GM12878 (cell line): ENCODE measurements at regions not wholly inside any gene's neighbourhood (a gene's known extent, or its start where the extent isn't known, plus 50 kb on each side); places are given as distances from the start of the nearest gene placed in this dataset.
A peak's percentile ranks its signal among the peaks of the same experiment; 100 is the strongest.

Source experiments
- ATAC-seq: fragments of 200-7000 bp; cut with Tn5 transposase; 3 replicates; pipeline ENCODE4 v1.9.1; 2020; ENCODE audit warnings: mild to moderate bottlenecking, moderate library complexity
- BruUV-seq: library from RNA; stranded (reverse); fragments of 400-500 nt; replicated peaks from 2 replicates; lab custom pipeline; 2021; lab: Mats Ljungman, UMichigan
- CTCF ChIA-PET: fragments of 300-600 bp; sonication (Branson Sonifier 250); formaldehyde crosslinking; extraction: SDS; loops from one replicate; lab custom pipeline; 2021; ENCODE audit warnings: inconsistent platforms; lab: Yijun Ruan, JAX
- POLR2A ChIA-PET: fragments of 350-600 bp; formaldehyde crosslinking; extraction: SDS; loops from one replicate; lab custom pipeline; 2021; ENCODE audit warnings: inconsistent platforms; lab: Charles Lee
- RAD21 ChIA-PET: fragments of 300-600 bp; sonication (Branson Sonifier 250); formaldehyde crosslinking; loops from one replicate; lab custom pipeline; 2023; ENCODE audit warnings: antibody characterized with exemption; ENCODE audit not compliant: unreplicated experiment; lab: Charles Lee
- SMC1A ChIA-PET: fragments of 300-600 bp; sonication (Branson Sonifier 250); formaldehyde crosslinking; loops from one replicate; lab custom pipeline; 2023; ENCODE audit not compliant: unreplicated experiment, uncharacterized antibody; lab: Charles Lee
- DNase-seq: peaks from one replicate; pipeline ENCODE4 v3.0.0-alpha.2; 2011; ENCODE audit warnings: low read depth, low spot score
- FAIRE-seq: peaks from 3 replicates; lab custom pipeline; 2011; peaks lifted over from hg19 to GRCh38; lab: Jason Lieb, UNC
- H2AFZ ChIP-seq: 2 replicates; pipeline ENCODE4 v1.6.0; 2011; ENCODE audit warnings: low read depth, low read length, control low read depth; ENCODE audit not compliant: control insufficient read depth
- H3K27ac ChIP-seq: 2 replicates; pipeline ENCODE4 v1.5.1; 2011; ENCODE audit warnings: control low read depth; ENCODE audit not compliant: control insufficient read depth, insufficient read depth
- H3K27me3 ChIP-seq, 2 experiments: replicated peaks in 1 of 2; 2 replicates each; pipeline versions ENCODE4 v1.6.0 to v1.6.1; 2011; ENCODE audit warnings: low read length in 1 of 2; ENCODE audit not compliant: control insufficient read depth in 2 of 2, insufficient read depth in 2 of 2
- H3K36me3 ChIP-seq, 2 experiments: 2 replicates each; pipeline ENCODE4 v1.5.1; 2011; ENCODE audit warnings: low read length in 1 of 2; ENCODE audit not compliant: control insufficient read depth in 2 of 2, insufficient read depth in 2 of 2
- H3K4me1 ChIP-seq: 2 replicates; pipeline ENCODE4 v1.6.1; 2011; ENCODE audit warnings: mild to moderate bottlenecking, low read length, moderate library complexity, mixed read lengths; ENCODE audit not compliant: control insufficient read depth, insufficient read depth
- H3K4me2 ChIP-seq: 2 replicates; pipeline ENCODE4 v1.6.0; 2011; ENCODE audit warnings: control low read depth; ENCODE audit not compliant: control insufficient read depth, insufficient read depth
- H3K4me3 ChIP-seq: fragments of 200-600 bp; sonication (generic); 2 replicates; pipeline ENCODE4 v1.5.1; 2016
- H3K79me2 ChIP-seq: 2 replicates; pipeline ENCODE4 v1.6.0; 2011; ENCODE audit warnings: low read length; ENCODE audit not compliant: control insufficient read depth, insufficient read depth
- H3K9ac ChIP-seq: 2 replicates; pipeline ENCODE4 v1.8.0; 2011; ENCODE audit warnings: low read length, control low read depth, mixed read lengths; ENCODE audit not compliant: control insufficient read depth, insufficient read depth
- H3K9me3 ChIP-seq: replicated peaks from 3 replicates; pipeline ENCODE4 v1.5.1; 2011; ENCODE audit warnings: mild to moderate bottlenecking, low read length; ENCODE audit not compliant: control insufficient read depth, insufficient read depth
- H4K20me1 ChIP-seq: 2 replicates; pipeline ENCODE4 v1.6.0; 2011; ENCODE audit not compliant: control insufficient read depth, insufficient read depth
- BHLHE40 ChIP-seq, 2 experiments: fragments of 450-650 bp in 1 of 2; IDR thresholded peaks; 2 replicates each; pipeline ENCODE4 v1.6.1; 2011 to 2017; ENCODE audit warnings: low read depth in 2 of 2, borderline replicate concordance in 1 of 2, improper control_type of control experiment in 1 of 2, low read length in 1 of 2, mild to moderate bottlenecking in 1 of 2
- EED ChIP-seq: sonication (generic); IDR thresholded peaks from 2 replicates; pipeline ENCODE4 v1.6.1; 2016; ENCODE audit warnings: antibody characterized with exemption, low read depth
- MTA2 ChIP-seq: fragments of 450-650 bp; IDR thresholded peaks from 2 replicates; pipeline ENCODE4 v1.6.1; 2016; ENCODE audit warnings: low read depth, mild to moderate bottlenecking, moderate library complexity
- NR2C1 ChIP-seq: fragments of 450-650 bp; IDR thresholded peaks from 2 replicates; pipeline ENCODE4 v1.6.1; 2017; ENCODE audit warnings: antibody characterized with exemption, mild to moderate bottlenecking, moderate library complexity
- RELA ChIP-seq: fragments of 450-650 bp; IDR thresholded peaks from 2 replicates; pipeline ENCODE4 v1.8.0; 2014; ENCODE audit warnings: borderline replicate concordance; ENCODE audit not compliant: partially characterized antibody
- WGBS: methylation state at CpG from one replicate; pipeline ENCODE4 v1.1.6; 2016; ENCODE audit warnings: low lambda C conversion rate; ENCODE audit not compliant: insufficient replicate concordance, insufficient coverage; ENCODE audit errors: missing lambda C conversion rate; 5-methylcytosine and 5-hydroxymethylcytosine counted together
- in situ Hi-C: fragments of 300-500 bp; cut with MboI; formaldehyde crosslinking; loops from 9 replicates; pipeline ENCODE4 v1.14.3; 2018; ENCODE audit warnings: mixed read lengths
- intact Hi-C: fragments of 100-400 bp; cut with micrococcal nuclease; formaldehyde crosslinking; loops from one replicate; pipeline ENCODE4 v1.14.2; 2022; ENCODE audit not compliant: unreplicated experiment

- 0 out of 4 replicates have a peak, but pooled peaks cover 0 to 2% of the 10 kb centered on the region in 2 experiments for H3K27me3 ChIP-seq
- in situ Hi-C loops: no loop called here
- no TSS peak for BruUV-seq
- no peaks in the 10 kb centered on the region for H3K36me3 ChIP-seq
- FAIRE-seq (no peak), DNase-seq (no peak), ATAC-seq (peak; percentile 53)
- TF ChIP-seq BHLHE40 (IDR thresholded peaks at IDR 0.05; ENCODE audit: borderline replicate concordance in 1 of 2, low read depth in 2 of 2, low read length in 1 of 2): peak; percentile 22 to 38; a peak in 1 of 4 replicates
- TF ChIP-seq MTA2: no peak
- intact Hi-C loops: no loop called here
- no peaks in the 10 kb centered on the region for H4K20me1 ChIP-seq
- H2AFZ ChIP-seq: no peak overlapping the region
- ChIA-PET SMC1A (interaction anchor here (1.6 kb wide), 1 partner anchor 9 kb away, joined by 6 read pairs; no protein-coding TSS in a partner anchor), CTCF (interaction anchor here (1.1 kb wide), 1 partner anchor 125 kb away, joined by 3 read pairs; no protein-coding TSS in a partner anchor), RAD21 (no interaction called here), POLR2A (no interaction called here)
- no peak overlapping the region for H3K4me2 ChIP-seq
- H3K9me3 ChIP-seq: no peaks in the 10 kb centered on the region
- no peaks in the 10 kb centered on the region; the same call in 1 of the 2 replicates for H3K4me1 ChIP-seq
- H3K4me3 ChIP-seq: no peak overlapping the region
- H3K79me2 ChIP-seq: no peaks in the 10 kb centered on the region
- H3K27ac ChIP-seq: no peak overlapping the region
- WGBS: 9% methylated on average over 16 of the region's 16 CpGs
- no peak overlapping the region for H3K9ac ChIP-seq
These were observed 176.7 kb downstream of the NRP2 start for GRCh38 chr2:205858881-205859441.

GRCh38 chr2:205858275-205858674 is 176.0 kb downstream of the NRP2 start:
- Histone ChIP-seq H3K9ac (no peak overlapping the region), H3K36me3 (no peaks in the 10 kb centered on the region), H4K20me1 (no peaks in the 10 kb centered on the region), H3K79me2 (no peaks in the 10 kb centered on the region), H2AFZ (no peak overlapping the region), H3K4me3 (no peak overlapping the region), H3K4me1 (no peaks in the 10 kb centered on the region; the same call in 1 of the 2 replicates), H3K9me3 (no peaks in the 10 kb centered on the region), H3K4me2 (no peak overlapping the region), H3K27ac (no peak overlapping the region), H3K27me3 (0 out of 4 replicates have a peak, but pooled peaks cover 0 to 2% of the 10 kb centered on the region in 2 experiments)
- CTCF ChIA-PET: no interaction called here
- DNase-seq (no peak), FAIRE-seq (no peak), ATAC-seq (no peak)
- SMC1A ChIA-PET: interaction anchor here (1.1 to 1.6 kb wide), 2 partner anchors 10 to 53 kb away, joined by 4 to 6 read pairs; no protein-coding TSS in a partner anchor
- intact Hi-C loops (no loop called here), in situ Hi-C loops (no loop called here)
- TF ChIP-seq RELA (no peak), EED (no peak), NR2C1 (no peak)
- RAD21 ChIA-PET: no interaction called here
- POLR2A ChIA-PET: no interaction called here
- WGBS: 20% methylated on average over 3 of the region's 3 CpGs
- BruUV-seq: no TSS peak
